Daoy (cell line): ENCODE measurements at regions not wholly inside any gene's neighbourhood (a gene's known extent, or its start where the extent isn't known, plus 50 kb on each side); places are given as distances from the start of the nearest gene placed in this dataset.

ENCODE experiments used
- DNase-seq: peaks from one replicate; pipeline ENCODE4 v3.0.0-alpha.2; 2015; ENCODE audit warnings: low read depth

DNA sequence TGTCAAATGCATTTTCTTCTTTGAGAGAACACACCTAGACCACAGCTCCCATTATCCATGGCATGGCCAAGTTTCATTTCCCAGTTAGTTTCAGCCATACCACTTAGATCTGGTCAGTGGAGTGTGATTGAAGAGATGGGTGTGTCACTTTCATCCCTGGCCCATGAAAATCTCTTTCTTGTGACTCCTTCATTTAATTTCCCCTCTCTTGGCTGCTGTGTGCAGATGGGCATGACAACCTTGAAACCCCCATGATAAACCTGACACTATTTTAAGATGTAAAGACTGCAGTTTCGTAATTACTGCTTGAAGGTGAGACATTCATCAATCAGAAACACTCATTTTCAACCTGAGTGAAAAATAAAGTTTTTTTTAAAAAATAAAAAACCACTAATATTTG is 284.9 kb downstream of the IL15 start:
- no peak for DNase-seq

DNA sequence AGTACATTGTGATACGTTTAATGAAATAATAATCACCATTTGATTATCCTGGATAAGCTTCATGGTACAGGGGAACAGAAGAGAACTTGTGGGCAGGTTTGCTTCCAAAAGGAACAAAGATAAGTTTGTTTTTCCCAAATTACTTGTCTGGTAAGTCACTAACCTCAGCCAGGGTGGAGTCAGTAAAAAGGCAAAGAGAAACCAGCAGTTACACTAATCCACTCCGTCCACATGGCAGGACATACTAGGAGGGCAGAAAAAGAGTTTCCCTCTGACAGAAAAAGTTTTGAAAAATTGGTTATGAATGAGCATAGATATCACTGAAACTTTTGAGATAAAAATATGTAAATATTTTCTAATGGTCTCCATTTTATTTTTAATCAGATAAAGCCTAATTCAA is 285.9 kb downstream of the IL15 start:
- no peak for DNase-seq

DNA sequence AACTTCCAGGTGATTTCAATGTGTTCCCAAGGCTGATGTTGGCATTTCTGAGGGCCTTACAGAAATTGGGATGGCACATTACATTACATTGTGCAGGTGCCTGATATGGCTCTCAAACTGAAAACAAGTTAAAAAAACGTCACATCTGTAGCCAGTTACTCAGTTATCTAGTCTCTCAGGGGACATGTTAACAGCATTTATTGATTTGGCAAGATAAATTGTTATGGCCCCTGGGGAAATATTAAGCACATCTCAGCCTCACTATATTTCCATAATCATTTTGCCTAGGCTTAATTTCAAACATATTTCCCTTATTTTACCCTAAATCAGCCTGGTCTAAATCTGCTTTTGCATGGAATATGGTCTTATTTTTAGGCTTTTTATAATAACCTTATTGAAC is 290.0 kb downstream of the IL15 start:
- no peak for DNase-seq

DNA sequence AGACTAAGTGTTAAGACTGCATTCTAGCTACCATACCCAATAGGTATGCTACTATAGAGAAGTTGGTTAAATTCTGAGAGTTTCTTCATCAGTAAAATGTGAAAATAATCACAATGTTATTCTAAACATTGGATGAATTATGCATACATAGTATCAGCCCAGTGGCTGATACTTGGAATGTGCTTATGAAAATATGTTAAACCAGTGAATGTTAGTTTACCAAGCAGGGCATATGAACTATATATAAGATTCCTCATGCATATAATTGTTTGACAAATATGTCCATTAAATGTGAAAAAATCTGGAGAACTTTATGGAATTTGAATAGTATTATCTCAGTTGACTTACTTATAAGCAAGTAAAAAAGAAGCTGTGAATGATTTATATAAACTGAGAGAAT is 296.1 kb downstream of the IL15 start:
- no peak for DNase-seq

DNA sequence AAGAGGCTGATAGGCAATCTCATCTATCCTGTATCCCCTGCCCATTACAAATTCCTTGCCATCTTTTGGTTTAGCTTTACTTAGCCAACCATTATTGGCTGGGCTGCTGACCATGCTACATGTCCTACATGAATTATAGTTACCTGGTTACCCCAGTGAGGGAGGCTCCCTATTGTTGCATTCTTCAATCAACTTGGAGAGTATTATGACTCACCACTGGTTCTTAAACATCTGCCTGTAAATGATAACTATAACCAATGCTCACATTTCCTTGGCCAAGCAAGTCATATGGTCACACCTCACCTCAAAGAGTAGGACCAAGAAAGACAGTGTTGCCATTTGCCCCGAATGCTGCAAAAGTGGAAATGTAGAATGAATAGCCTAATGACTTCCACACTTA is 297.6 kb downstream of the IL15 start:
- DNase-seq, result no peak

DNA sequence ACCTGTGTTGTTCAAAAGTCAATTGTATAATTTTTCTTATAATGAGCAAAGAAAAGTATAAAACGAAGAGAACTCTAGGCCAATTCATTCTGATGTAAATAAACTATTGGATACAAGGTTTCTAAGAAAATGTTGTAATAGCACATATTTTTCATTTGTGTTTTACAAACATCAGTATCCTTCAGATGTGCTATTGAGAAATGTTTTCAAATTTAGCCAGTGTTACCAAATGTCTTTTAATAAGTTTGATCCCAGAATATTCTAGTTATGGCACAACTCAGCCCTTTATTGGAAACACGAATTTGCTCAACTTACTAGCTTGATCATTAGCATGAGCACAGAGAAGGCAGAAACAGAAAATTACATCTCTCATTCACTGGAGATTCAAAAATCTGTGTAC is 319.3 kb downstream of the IL15 start:
- no peak for DNase-seq

DNA sequence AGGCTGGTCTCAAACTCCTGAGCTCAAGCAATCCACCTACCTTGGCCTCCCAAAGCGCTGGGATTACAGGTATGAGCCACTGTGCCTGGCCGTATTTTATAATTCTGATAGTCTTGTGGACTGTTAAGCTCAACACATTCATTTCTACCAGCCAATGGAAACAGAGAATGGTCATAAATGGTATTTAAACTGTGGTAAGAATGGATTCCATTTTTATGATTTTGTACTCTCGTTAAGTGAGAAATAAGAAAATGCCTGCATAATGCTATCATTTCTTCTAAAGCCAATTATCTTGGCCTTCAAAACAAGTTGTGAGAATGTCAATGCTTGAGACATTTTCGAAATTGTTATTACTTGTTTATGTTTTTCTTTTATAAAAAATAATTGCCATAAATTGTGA is 321.0 kb downstream of the IL15 start:
- DNase-seq, result no peak

DNA sequence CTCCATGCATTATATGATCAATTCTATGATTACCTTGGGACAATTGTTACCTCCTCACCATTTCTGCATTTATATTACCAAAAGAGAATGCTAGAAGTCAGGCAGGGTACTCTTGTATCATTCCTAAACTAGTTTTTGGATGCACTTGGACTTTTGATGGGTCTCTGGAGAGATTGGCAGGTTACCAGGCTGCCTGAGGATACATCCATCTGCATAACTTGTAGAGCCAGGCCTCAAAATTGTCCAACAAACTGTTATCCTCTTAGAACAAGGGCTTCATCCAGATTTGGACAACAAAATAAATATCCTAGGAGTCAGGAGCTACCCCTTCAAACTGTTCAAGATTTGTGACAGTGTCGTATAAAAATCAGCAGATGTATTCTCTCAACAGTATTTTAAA is 326.1 kb downstream of the IL15 start:
- no peak for DNase-seq

DNA sequence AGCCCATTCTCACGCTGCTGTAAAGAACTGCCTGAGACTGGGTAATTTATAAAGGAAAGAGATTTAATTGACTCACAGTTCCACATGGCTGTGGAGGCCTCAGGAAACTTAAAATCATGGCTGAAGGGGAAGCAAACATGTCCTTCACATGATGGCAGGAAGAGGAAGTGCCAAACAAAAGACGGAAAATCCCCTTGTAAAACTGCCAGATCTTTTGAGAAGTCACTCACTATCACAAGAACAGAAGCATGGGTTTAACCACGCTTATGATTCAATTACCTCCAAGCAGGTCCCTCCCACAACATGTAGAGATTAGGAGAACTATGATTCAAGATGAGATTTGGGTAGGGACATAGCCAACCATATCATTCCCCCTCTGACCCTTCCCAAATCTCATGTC is 335.5 kb downstream of the IL15 start:
- no peak for DNase-seq

DNA sequence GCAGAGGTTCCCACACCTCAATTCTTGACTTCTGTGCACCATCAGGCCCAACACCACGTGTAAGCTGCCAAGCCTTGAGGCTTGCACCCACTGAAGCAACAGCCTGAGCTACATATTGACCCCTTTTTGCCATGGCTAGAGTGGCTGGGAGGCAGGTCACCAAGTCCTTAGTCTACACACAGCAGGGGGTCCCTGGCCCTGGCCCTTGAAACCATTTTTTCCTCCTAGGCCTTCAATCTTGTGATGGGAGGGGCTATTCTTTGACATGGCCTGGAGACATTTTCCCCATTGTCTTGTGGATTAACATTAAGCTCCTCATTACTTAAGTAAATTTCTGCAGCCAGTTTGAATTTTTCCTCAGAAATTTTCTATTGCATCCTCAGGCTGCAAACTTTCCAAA is 336.6 kb downstream of the IL15 start:
- DNase-seq, result no peak
